PC-9 (cell line): ENCODE measurements at regions not wholly inside any gene's neighbourhood (a gene's known extent, or its start where the extent isn't known, plus 50 kb on each side); places are given as distances from the start of the nearest gene placed in this dataset.

ENCODE experiments used
- BruUV-seq: library from RNA; stranded (reverse); fragments of 400-500 nt; replicated peaks from 2 replicates; lab custom pipeline; 2021; lab: Mats Ljungman, UMichigan
- CTCF ChIA-PET: fragments of 300-600 bp; sonication (Branson Sonifier 250); formaldehyde crosslinking; loops from one replicate; lab custom pipeline; 2022; ENCODE audit warnings: antibody characterized with exemption; lab: Charles Lee
- POLR2A ChIA-PET: fragments of 300-600 bp; sonication (Branson Sonifier 250); formaldehyde crosslinking; loops from one replicate; lab custom pipeline; 2022; ENCODE audit warnings: antibody characterized with exemption; ENCODE audit not compliant: unreplicated experiment; lab: Charles Lee
- DNase-seq, 2 experiments: peaks; one replicate each; pipeline versions ENCODE4 v3.0.0 to v3.0.0-alpha.2; 2015 to 2022; ENCODE audit warnings: mixed read lengths in 1 of 2
- H2AFZ ChIP-seq: fragments of 200-600 bp; sonication (generic); 2 replicates; pipeline ENCODE4 v1.8.1; 2017; ENCODE audit warnings: antibody characterized with exemption
- H3F3A ChIP-seq: fragments of 200-600 bp; sonication (generic); 2 replicates; pipeline ENCODE4 v1.8.1; 2017; ENCODE audit warnings: antibody characterized with exemption, mild to moderate bottlenecking, low read depth; ENCODE audit not compliant: insufficient read depth
- H3K27ac ChIP-seq: fragments of 200-600 bp; sonication (generic); 2 replicates; pipeline ENCODE4 v1.6.1; 2016; ENCODE audit warnings: mixed run types
- H3K27me3 ChIP-seq: fragments of 200-600 bp; sonication (generic); 2 replicates; pipeline ENCODE4 v1.6.1; 2016; ENCODE audit warnings: low read depth, mixed run types; ENCODE audit not compliant: insufficient read depth
- H3K36me3 ChIP-seq: fragments of 200-600 bp; sonication (generic); 2 replicates; pipeline ENCODE4 v1.6.1; 2016; ENCODE audit warnings: low read depth, mixed run types
- H3K4me1 ChIP-seq: fragments of 200-600 bp; sonication (generic); replicated peaks from 2 replicates; pipeline ENCODE4 v1.6.1; 2016; ENCODE audit warnings: mixed run types; ENCODE audit not compliant: insufficient read depth
- H3K4me2 ChIP-seq: fragments of 200-600 bp; sonication (generic); 2 replicates; pipeline ENCODE4 v1.6.1; 2017; ENCODE audit warnings: mixed run types
- H3K4me3 ChIP-seq: fragments of 200-600 bp; sonication (generic); 2 replicates; pipeline ENCODE4 v1.6.1; 2016; ENCODE audit warnings: mixed run types
- H3K79me2 ChIP-seq: fragments of 200-600 bp; sonication (generic); 2 replicates; pipeline ENCODE4 v1.6.1; 2017; ENCODE audit warnings: low read depth, mixed run types
- H3K9me2 ChIP-seq: fragments of 200-600 bp; sonication (generic); 2 replicates; pipeline ENCODE4 v1.8.1; 2017; ENCODE audit warnings: mild to moderate bottlenecking; ENCODE audit not compliant: insufficient read depth
- H3K9me3 ChIP-seq: fragments of 200-600 bp; sonication (generic); 2 replicates; pipeline ENCODE4 v1.8.1; 2016; ENCODE audit warnings: low read depth; ENCODE audit not compliant: insufficient read depth
- H4K20me1 ChIP-seq: fragments of 200-600 bp; sonication (generic); 2 replicates; pipeline ENCODE4 v1.8.1; 2017; ENCODE audit not compliant: insufficient read depth
- EZH2 ChIP-seq: fragments of 200-600 bp; sonication (generic); IDR thresholded peaks from 2 replicates; pipeline ENCODE4 v1.8.0; 2017; ENCODE audit warnings: antibody characterized with exemption, low read depth
- intact Hi-C: fragments of 100-400 bp; cut with micrococcal nuclease; formaldehyde crosslinking; loops from one replicate; pipeline ENCODE4 v1.10.0; 2022; ENCODE audit not compliant: unreplicated experiment
- TF ChIP-seq, protein P1 (sequence below): fragments of 200-600 bp; sonication (generic); conservative IDR thresholded peaks from 2 replicates; pipeline ENCODE4 v1.6.1; 2017; ENCODE audit warnings: mixed run types, antibody characterized with exemption, mild to moderate bottlenecking, moderate library complexity

DNA sequence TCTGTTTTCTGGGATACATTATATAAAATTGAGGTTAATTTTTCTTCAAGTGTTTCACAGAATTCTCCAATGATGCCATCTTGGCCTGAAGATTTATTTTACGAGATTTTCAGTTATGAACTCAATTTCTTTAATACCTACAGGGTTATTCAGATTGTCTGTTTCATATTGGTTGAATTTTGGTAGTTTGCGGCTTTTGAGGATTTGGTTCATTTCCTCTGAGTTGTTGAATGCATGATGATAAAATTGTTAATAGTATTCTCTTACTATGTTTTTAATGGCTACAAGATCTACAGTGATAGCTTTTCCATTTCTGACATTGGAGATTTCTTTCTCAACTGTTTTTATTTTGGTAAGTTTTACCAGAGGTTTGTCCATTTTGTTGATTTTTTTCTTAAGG, 63.9 kb upstream of the PTPRG start:
- intact Hi-C loops = no loop called here
- BruUV-seq = no TSS peak

DNA sequence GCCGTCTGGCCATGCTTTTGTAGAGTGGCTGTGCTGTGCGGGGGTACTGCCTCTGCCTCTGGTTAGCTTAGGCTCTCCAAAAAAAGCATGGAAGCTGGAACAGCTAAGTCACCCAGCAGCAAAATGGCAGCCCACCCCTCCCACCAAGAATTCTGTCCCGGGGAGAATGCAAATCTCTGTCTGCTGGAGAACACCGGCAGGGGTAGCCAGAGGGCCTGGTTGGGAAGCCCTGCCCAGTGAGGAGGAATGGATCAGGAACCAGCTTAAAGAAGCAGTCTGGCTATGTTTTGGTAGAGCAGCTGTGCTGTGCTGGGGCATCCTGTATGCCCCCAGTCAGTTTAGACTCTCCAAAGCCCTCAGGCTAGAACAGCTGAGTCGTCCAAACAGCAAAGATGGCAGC, 56.2 kb upstream of the PTPRG start:
- Histone ChIP-seq H4K20me1 (no peaks in the 10 kb centered on the region), H3K27ac (no peak overlapping the region), H3K9me3 (no peaks in the 10 kb centered on the region), H3K4me3 (no peak overlapping the region), H3K36me3 (no peaks in the 10 kb centered on the region), H3F3A (no peaks in the 10 kb centered on the region), H3K79me2 (no peaks in the 10 kb centered on the region), H3K4me1 (no peaks in the 10 kb centered on the region), H3K27me3 (no peaks in the 10 kb centered on the region), H3K9me2 (no peaks in the 10 kb centered on the region), H3K4me2 (no peak overlapping the region), H2AFZ (no peak overlapping the region)
- POLR2A ChIA-PET = no interaction called here
- CTCF ChIA-PET = no interaction called here
- intact Hi-C loops = no loop called here
- no peak for TF ChIP-seq EZH2
- TF ChIP-seq, protein P1, sequence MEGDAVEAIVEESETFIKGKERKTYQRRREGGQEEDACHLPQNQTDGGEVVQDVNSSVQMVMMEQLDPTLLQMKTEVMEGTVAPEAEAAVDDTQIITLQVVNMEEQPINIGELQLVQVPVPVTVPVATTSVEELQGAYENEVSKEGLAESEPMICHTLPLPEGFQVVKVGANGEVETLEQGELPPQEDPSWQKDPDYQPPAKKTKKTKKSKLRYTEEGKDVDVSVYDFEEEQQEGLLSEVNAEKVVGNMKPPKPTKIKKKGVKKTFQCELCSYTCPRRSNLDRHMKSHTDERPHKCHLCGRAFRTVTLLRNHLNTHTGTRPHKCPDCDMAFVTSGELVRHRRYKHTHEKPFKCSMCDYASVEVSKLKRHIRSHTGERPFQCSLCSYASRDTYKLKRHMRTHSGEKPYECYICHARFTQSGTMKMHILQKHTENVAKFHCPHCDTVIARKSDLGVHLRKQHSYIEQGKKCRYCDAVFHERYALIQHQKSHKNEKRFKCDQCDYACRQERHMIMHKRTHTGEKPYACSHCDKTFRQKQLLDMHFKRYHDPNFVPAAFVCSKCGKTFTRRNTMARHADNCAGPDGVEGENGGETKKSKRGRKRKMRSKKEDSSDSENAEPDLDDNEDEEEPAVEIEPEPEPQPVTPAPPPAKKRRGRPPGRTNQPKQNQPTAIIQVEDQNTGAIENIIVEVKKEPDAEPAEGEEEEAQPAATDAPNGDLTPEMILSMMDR = no peak
- no TSS peak for BruUV-seq
- DNase-seq = no peak

More for the DNA sequence above, 63.9 kb upstream of the PTPRG start:
- no peaks in the 10 kb centered on the region for H3K79me2 ChIP-seq
- H3K36me3 ChIP-seq = no peaks in the 10 kb centered on the region
- H2AFZ ChIP-seq = no peak overlapping the region
- no peaks in the 10 kb centered on the region for H3K9me3 ChIP-seq
- TF ChIP-seq, protein P1 = no peak
- no peak for TF ChIP-seq EZH2
- H3K27me3 ChIP-seq = no peaks in the 10 kb centered on the region
- ChIA-PET CTCF (no interaction called here), POLR2A (no interaction called here)
- H3K27ac ChIP-seq = no peak overlapping the region
- no peak overlapping the region for H3K4me3 ChIP-seq
- no peak overlapping the region for H3K4me2 ChIP-seq
- no peaks in the 10 kb centered on the region for H3K9me2 ChIP-seq
- no peaks in the 10 kb centered on the region for H4K20me1 ChIP-seq
- no peaks in the 10 kb centered on the region for H3K4me1 ChIP-seq
- H3F3A ChIP-seq = no peaks in the 10 kb centered on the region
- DNase-seq = no peak

DNA sequence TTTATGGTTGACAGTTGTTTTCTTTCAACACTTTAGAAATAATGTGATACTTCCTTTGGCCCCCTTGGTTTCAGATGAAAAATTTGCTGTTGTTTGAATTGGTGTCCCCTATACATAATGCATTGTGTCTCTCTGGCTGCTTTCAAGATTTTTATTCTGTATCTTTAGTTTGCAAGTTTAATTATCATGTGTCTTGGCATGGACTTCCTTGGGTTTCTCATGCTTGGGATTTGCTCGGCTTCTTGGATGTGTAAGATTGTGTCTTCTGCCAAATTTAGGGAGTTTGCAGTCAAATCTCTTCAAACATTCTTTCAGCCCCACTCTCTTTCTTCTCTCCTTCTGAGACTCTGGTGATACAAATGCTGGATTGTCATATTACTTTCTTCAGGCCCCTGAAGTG, 53.4 kb upstream of the PTPRG start:
- Histone ChIP-seq H3K9me3 (no peaks in the 10 kb centered on the region), H4K20me1 (no peaks in the 10 kb centered on the region), H3K4me2 (no peak overlapping the region), H3K79me2 (no peaks in the 10 kb centered on the region), H3F3A (no peaks in the 10 kb centered on the region), H3K4me1 (no peaks in the 10 kb centered on the region), H3K27me3 (no peaks in the 10 kb centered on the region), H3K4me3 (no peak overlapping the region), H2AFZ (no peak overlapping the region), H3K36me3 (no peaks in the 10 kb centered on the region), H3K27ac (no peak overlapping the region), H3K9me2 (no peaks in the 10 kb centered on the region)
- ChIA-PET CTCF (no interaction called here), POLR2A (no interaction called here)
- BruUV-seq = no TSS peak
- intact Hi-C loops = no loop called here
- no peak for DNase-seq
- TF ChIP-seq EZH2 = no peak
- TF ChIP-seq, protein P1 = no peak
